ENCODE measurements at regions not wholly inside any gene's neighbourhood (a gene's known extent, or its start where the extent isn't known, plus 50 kb on each side); places are given as distances from the start of the nearest gene placed in this dataset.

DNA sequence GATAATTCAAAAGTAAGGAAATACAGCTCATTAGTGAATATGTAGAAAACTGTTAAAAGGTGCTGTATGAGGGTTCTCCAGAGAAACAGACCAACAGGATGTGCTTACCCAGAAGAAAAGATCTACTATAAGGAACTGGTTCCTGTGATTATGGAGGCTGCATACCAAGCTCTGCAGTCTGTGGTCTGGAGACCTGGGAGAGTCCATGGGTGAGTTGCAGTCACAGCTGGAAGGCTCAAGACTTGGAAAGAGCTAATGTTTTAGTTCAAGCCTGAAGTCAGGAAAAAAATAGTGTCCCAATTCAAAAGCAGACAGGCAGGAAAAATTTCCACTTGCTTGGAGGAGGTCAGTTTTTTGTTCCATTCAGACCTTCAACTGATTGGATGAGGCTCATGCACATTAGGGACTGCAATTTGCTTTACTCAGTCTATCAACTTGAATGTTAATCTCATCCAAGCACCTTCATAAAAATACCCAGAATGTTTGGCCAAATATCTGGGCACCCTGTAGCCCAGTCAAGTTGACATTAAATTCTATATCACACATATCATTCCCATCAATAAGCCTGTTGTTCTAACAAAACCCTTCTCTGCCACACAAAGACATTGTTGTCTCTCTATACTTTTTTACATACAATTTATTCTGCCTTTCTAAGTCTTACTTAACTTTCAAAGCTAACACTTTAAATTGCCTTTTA is 197.9 kb upstream of the KLF6 start:
- H3K4me2 ChIP-seq = no peak overlapping the region
- H4K20me1 ChIP-seq (ENCODE audit: insufficient read depth) = no peaks in the 10 kb centered on the region
- no peaks in the 10 kb centered on the region for H3K27me3 ChIP-seq (ENCODE audit: insufficient read depth, low read depth)
- H3K79me2 ChIP-seq (ENCODE audit: low read depth) = no peaks in the 10 kb centered on the region
- ChIA-PET POLR2A (ENCODE audit: unreplicated experiment) (interaction anchor here (0.7 kb wide), 1 partner anchor 8 kb away, joined by 3 read pairs; no protein-coding TSS in a partner anchor), CTCF (no interaction called here)
- H3F3A ChIP-seq (ENCODE audit: insufficient read depth, low read depth) = no peaks in the 10 kb centered on the region
- H3K9me2 ChIP-seq (ENCODE audit: insufficient read depth) = no peaks in the 10 kb centered on the region
- no peaks in the 10 kb centered on the region for H3K36me3 ChIP-seq (ENCODE audit: low read depth)
- intact Hi-C loops (cut with micrococcal nuclease; ENCODE audit: unreplicated experiment) = no loop called here
- no peak for DNase-seq
- no peaks in the 10 kb centered on the region; the same call in 1 of the 2 replicates for H3K4me1 ChIP-seq (replicated peaks; ENCODE audit: insufficient read depth)
- BruUV-seq (replicated peaks) = no TSS peak
- H3K9me3 ChIP-seq (ENCODE audit: insufficient read depth, low read depth) = no peaks in the 10 kb centered on the region
- no peak overlapping the region for H3K27ac ChIP-seq
- TF ChIP-seq EZH2 (IDR thresholded peaks at IDR 0.05; ENCODE audit: low read depth) = no peak
- TF ChIP-seq, protein P1, sequence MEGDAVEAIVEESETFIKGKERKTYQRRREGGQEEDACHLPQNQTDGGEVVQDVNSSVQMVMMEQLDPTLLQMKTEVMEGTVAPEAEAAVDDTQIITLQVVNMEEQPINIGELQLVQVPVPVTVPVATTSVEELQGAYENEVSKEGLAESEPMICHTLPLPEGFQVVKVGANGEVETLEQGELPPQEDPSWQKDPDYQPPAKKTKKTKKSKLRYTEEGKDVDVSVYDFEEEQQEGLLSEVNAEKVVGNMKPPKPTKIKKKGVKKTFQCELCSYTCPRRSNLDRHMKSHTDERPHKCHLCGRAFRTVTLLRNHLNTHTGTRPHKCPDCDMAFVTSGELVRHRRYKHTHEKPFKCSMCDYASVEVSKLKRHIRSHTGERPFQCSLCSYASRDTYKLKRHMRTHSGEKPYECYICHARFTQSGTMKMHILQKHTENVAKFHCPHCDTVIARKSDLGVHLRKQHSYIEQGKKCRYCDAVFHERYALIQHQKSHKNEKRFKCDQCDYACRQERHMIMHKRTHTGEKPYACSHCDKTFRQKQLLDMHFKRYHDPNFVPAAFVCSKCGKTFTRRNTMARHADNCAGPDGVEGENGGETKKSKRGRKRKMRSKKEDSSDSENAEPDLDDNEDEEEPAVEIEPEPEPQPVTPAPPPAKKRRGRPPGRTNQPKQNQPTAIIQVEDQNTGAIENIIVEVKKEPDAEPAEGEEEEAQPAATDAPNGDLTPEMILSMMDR (conservative IDR thresholded peaks at IDR 0.05) = no peak
- H2AFZ ChIP-seq = no peak overlapping the region
- no peak overlapping the region for H3K4me3 ChIP-seq

DNA sequence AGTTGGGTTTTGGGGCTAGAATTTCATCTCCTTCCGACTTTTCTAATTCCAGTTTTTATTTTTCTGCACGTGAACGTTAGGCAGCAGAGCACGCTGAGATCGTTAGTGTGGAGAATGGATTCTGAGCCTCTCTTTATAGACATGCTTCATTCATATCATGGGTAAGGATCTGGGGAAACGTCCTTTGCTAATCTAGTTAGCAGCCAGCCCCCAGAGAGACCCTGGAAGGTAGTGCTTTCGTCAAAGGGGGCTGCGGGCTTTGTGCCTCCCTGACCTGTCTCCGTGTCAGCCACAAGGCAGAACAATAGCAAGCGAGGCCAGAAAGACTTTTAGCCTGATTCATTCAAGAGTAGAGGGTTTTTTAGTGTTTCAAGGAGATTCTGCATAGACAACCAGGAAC is 196.3 kb upstream of the KLF6 start:
- Histone ChIP-seq H3K4me1 (replicated peaks; ENCODE audit: insufficient read depth) (no peaks in the 10 kb centered on the region; the same call in 1 of the 2 replicates), H3K27me3 (ENCODE audit: insufficient read depth, low read depth) (no peaks in the 10 kb centered on the region), H3K4me2 (no peak overlapping the region), H2AFZ (no peak overlapping the region), H3K36me3 (ENCODE audit: low read depth) (no peaks in the 10 kb centered on the region), H3K9me2 (ENCODE audit: insufficient read depth) (no peaks in the 10 kb centered on the region), H4K20me1 (ENCODE audit: insufficient read depth) (no peaks in the 10 kb centered on the region), H3F3A (ENCODE audit: insufficient read depth, low read depth) (no peaks in the 10 kb centered on the region), H3K27ac (no peak overlapping the region), H3K9me3 (ENCODE audit: insufficient read depth, low read depth) (no peaks in the 10 kb centered on the region), H3K4me3 (no peak overlapping the region), H3K79me2 (ENCODE audit: low read depth) (no peaks in the 10 kb centered on the region)
- intact Hi-C loops (cut with micrococcal nuclease; ENCODE audit: unreplicated experiment) = no loop called here
- no peak for DNase-seq
- CTCF ChIA-PET = no interaction called here
- no peak for TF ChIP-seq EZH2 (IDR thresholded peaks at IDR 0.05; ENCODE audit: low read depth)
- no TSS peak for BruUV-seq (replicated peaks)
- POLR2A ChIA-PET (ENCODE audit: unreplicated experiment) = no interaction called here

DNA sequence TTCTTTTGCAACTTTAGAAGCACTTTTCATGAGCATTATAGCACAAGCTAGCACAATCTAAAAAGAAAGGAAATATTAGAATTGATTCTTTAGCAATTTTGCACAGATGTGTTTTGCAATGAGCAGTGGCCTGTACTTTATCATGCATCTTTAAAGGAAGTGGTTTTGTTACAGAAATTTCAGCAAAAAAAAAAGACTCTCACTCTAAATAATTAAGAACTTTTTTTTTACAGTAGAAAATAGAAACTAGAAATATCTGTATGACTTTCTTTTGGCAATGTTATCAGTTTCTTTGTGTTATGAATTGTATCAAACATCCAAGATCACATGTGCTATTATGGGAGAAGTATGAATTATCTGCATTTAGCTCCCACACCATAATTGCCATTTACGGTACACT is 195.7 kb upstream of the KLF6 start:
- intact Hi-C loops (cut with micrococcal nuclease; ENCODE audit: unreplicated experiment) = no loop called here
- Histone ChIP-seq H3K36me3 (ENCODE audit: low read depth) (no peaks in the 10 kb centered on the region), H3K4me2 (no peak overlapping the region), H3K9me2 (ENCODE audit: insufficient read depth) (no peaks in the 10 kb centered on the region), H3K4me3 (no peak overlapping the region), H2AFZ (no peak overlapping the region), H4K20me1 (ENCODE audit: insufficient read depth) (no peaks in the 10 kb centered on the region), H3K9me3 (ENCODE audit: insufficient read depth, low read depth) (no peaks in the 10 kb centered on the region), H3K79me2 (ENCODE audit: low read depth) (no peaks in the 10 kb centered on the region), H3F3A (ENCODE audit: insufficient read depth, low read depth) (no peaks in the 10 kb centered on the region), H3K27me3 (ENCODE audit: insufficient read depth, low read depth) (no peaks in the 10 kb centered on the region), H3K27ac (no peak overlapping the region), H3K4me1 (replicated peaks; ENCODE audit: insufficient read depth) (no peaks in the 10 kb centered on the region; the same call in 1 of the 2 replicates)
- DNase-seq = no peak
- no TSS peak for BruUV-seq (replicated peaks)
- no peak for TF ChIP-seq EZH2 (IDR thresholded peaks at IDR 0.05; ENCODE audit: low read depth)
- TF ChIP-seq, protein P1 (conservative IDR thresholded peaks at IDR 0.05) = no peak
- CTCF ChIA-PET = no interaction called here
- POLR2A ChIA-PET (ENCODE audit: unreplicated experiment) = no interaction called here

DNA sequence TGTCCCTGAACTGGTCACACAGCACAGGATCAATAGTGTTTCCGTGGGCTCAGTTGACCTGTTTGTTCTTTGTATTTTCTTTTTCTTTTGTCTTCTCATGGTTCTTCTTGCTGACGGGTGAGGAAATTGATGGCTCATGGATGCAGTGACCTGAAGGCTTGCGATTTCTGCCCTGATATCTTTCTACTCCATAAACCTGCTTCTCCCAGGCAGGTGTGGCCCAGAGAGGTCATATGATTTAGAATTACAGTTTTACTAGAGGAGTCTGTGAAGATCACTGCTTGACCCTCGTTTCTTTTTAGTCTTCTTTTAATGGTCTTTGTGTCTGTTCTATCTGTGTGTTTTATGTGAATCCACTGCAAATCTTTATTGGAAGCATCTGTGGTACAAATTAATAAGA is 195.1 kb upstream of the KLF6 start:
- H3K36me3 ChIP-seq (ENCODE audit: low read depth) = no peaks in the 10 kb centered on the region
- no peaks in the 10 kb centered on the region for H3K9me3 ChIP-seq (ENCODE audit: insufficient read depth, low read depth)
- CTCF ChIA-PET = no interaction called here
- no peaks in the 10 kb centered on the region; the same call in 1 of the 2 replicates for H3K4me1 ChIP-seq (replicated peaks; ENCODE audit: insufficient read depth)
- no peak overlapping the region for H3K27ac ChIP-seq
- H3K4me2 ChIP-seq = no peak overlapping the region
- POLR2A ChIA-PET (ENCODE audit: unreplicated experiment) = no interaction called here
- no peaks in the 10 kb centered on the region for H3K9me2 ChIP-seq (ENCODE audit: insufficient read depth)
- intact Hi-C loops (cut with micrococcal nuclease; ENCODE audit: unreplicated experiment) = no loop called here
- no peaks in the 10 kb centered on the region for H3K79me2 ChIP-seq (ENCODE audit: low read depth)
- no peaks in the 10 kb centered on the region for H3K27me3 ChIP-seq (ENCODE audit: insufficient read depth, low read depth)
- no peak overlapping the region for H2AFZ ChIP-seq
- H3K4me3 ChIP-seq = no peak overlapping the region
- DNase-seq = no peak
- BruUV-seq (replicated peaks) = no TSS peak
- no peaks in the 10 kb centered on the region for H3F3A ChIP-seq (ENCODE audit: insufficient read depth, low read depth)
- H4K20me1 ChIP-seq (ENCODE audit: insufficient read depth) = no peaks in the 10 kb centered on the region
- no peak for TF ChIP-seq EZH2 (IDR thresholded peaks at IDR 0.05; ENCODE audit: low read depth)
- TF ChIP-seq, protein P1 (conservative IDR thresholded peaks at IDR 0.05) = no peak
